Nephron progenitor cell (in vitro differentiated cells): ENCODE measurements at regions not wholly inside any gene's neighbourhood (a gene's known extent, or its start where the extent isn't known, plus 50 kb on each side); places are given as distances from the start of the nearest gene placed in this dataset.

Experiments used
- DNase-seq: peaks from one replicate; pipeline ENCODE4 v3.0.0; 2021
- H3K27ac Mint-ChIP-seq: 2 replicates; pipeline ENCODE4 v1.8.0; 2021; ENCODE audit warnings: mild to moderate bottlenecking, moderate library complexity, mixed read lengths
- H3K27me3 Mint-ChIP-seq: 2 replicates; pipeline ENCODE4 v1.8.0; 2021; ENCODE audit warnings: mild to moderate bottlenecking, low read depth, mixed read lengths; ENCODE audit not compliant: poor library complexity
- H3K36me3 Mint-ChIP-seq: 2 replicates; pipeline ENCODE4 v1.8.0; 2021; ENCODE audit warnings: low read depth, mixed read lengths
- H3K4me1 Mint-ChIP-seq: 2 replicates; pipeline ENCODE4 v1.8.0; 2021; ENCODE audit warnings: mixed read lengths
- H3K4me3 Mint-ChIP-seq: 2 replicates; pipeline ENCODE4 v1.8.0; 2021; ENCODE audit warnings: mild to moderate bottlenecking, moderate library complexity, mixed read lengths
- H3K9me3 Mint-ChIP-seq: 2 replicates; pipeline ENCODE4 v1.8.0; 2021; ENCODE audit warnings: mild to moderate bottlenecking, moderate library complexity, mixed read lengths
- CTCF ChIP-seq: fragments of 200-600 bp; sonication (generic); IDR thresholded peaks from 2 replicates; pipeline ENCODE4 v1.5.0; 2021; ENCODE audit warnings: antibody characterized with exemption

GRCh38 chr2:8297376-8298231, 384.3 kb upstream of the ID2 start:
- no peak for TF ChIP-seq CTCF
- no peaks in the 10 kb centered on the region for H3K4me1 Mint-ChIP-seq
- H3K27me3 Mint-ChIP-seq, result peaks cover 5% of the 10 kb centered on the region
- no peak overlapping the region for H3K4me3 Mint-ChIP-seq
- no peak for DNase-seq
- H3K36me3 Mint-ChIP-seq, result no peaks in the 10 kb centered on the region
- H3K27ac Mint-ChIP-seq, result no peak overlapping the region
- H3K9me3 Mint-ChIP-seq, result peaks cover 8% of the 10 kb centered on the region

GRCh38 chr2:8298783-8299182, 383.1 kb upstream of the ID2 start:
- no peak overlapping the region for H3K4me3 Mint-ChIP-seq
- TF ChIP-seq CTCF, result no peak
- H3K27ac Mint-ChIP-seq, result no peak overlapping the region
- H3K36me3 Mint-ChIP-seq, result no peaks in the 10 kb centered on the region
- peaks cover 3% of the 10 kb centered on the region for H3K4me1 Mint-ChIP-seq
- peaks cover 5% of the 10 kb centered on the region for H3K27me3 Mint-ChIP-seq
- no peaks in the 10 kb centered on the region for H3K9me3 Mint-ChIP-seq
- DNase-seq, result no peak

- H3K27ac Mint-ChIP-seq, result no peak overlapping the region
- H3K4me1 Mint-ChIP-seq, result peaks cover 5% of the 10 kb centered on the region
- H3K27me3 Mint-ChIP-seq, result peaks cover 5% of the 10 kb centered on the region
- DNase-seq, result no peak
- H3K36me3 Mint-ChIP-seq, result no peaks in the 10 kb centered on the region
- TF ChIP-seq CTCF, result no peak
- H3K9me3 Mint-ChIP-seq, result no peaks in the 10 kb centered on the region
- no peak overlapping the region for H3K4me3 Mint-ChIP-seq
Measured at GRCh38 chr2:8300216-8300615, 381.6 kb upstream of the ID2 start.

DNA sequence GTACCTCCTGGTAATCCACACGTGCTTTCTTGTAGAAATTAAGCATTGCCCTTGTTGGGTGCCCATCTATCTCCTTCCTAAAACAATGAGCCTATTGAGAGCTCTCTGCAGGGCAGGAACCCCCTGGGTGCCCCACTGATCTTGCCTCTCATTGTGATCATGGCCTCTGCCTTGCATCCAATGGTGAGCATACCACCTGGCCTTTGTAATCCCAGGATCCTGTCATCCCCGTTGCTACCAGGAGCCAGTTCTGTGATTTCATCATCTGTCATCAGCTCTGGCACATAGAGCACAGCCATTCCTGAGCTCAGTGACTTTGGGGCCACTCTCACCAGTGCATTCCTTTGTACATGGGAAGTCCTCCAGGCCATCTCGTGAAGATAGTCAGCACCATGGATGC, 381.0 kb upstream of the ID2 start:
- TF ChIP-seq CTCF, result no peak

DNA sequence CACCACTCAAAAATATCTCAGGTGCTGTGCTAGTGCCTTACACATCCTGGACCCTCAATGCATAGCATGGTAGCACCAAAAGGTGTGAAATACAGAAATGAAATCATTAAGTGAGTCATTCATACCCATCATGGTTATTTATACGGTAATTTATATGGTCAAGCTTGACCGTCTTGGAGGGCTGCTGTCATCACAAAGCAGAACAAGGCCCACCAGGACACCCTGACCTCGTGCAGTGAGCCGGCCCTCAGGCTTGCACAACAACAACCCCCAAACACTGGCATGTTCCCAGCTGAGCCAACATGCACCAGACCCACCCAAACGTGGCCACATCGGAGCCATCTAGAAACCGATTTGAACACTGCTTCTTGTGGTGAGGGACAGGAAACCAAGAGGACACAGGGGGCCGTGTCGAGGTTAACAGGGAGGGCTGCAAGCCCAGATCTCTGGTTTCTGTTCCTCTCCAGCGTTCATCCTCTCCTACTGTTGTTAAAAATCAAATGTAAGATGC, 378.5 kb upstream of the ID2 start:
- DNase-seq, result no peak
- H3K9me3 Mint-ChIP-seq, result no peaks in the 10 kb centered on the region
- no peaks in the 10 kb centered on the region for H3K27me3 Mint-ChIP-seq
- H3K4me1 Mint-ChIP-seq, result peaks cover 10% of the 10 kb centered on the region
- H3K4me3 Mint-ChIP-seq, result no peak overlapping the region
- no peaks in the 10 kb centered on the region for H3K36me3 Mint-ChIP-seq
- H3K27ac Mint-ChIP-seq, result no peak overlapping the region
- TF ChIP-seq CTCF, result no peak

More for the DNA sequence above, 381.0 kb upstream of the ID2 start:
- no peak for DNase-seq
- no peaks in the 10 kb centered on the region for H3K36me3 Mint-ChIP-seq
- no peak overlapping the region for H3K27ac Mint-ChIP-seq
- no peaks in the 10 kb centered on the region for H3K9me3 Mint-ChIP-seq
- no peak overlapping the region for H3K4me3 Mint-ChIP-seq
- peaks cover 5% of the 10 kb centered on the region for H3K4me1 Mint-ChIP-seq
- peaks cover 5% of the 10 kb centered on the region for H3K27me3 Mint-ChIP-seq
